ENCODE measurements at regions not wholly inside any gene's neighbourhood (a gene's known extent, or its start where the extent isn't known, plus 50 kb on each side); places are given as distances from the start of the nearest gene placed in this dataset.

DNA sequence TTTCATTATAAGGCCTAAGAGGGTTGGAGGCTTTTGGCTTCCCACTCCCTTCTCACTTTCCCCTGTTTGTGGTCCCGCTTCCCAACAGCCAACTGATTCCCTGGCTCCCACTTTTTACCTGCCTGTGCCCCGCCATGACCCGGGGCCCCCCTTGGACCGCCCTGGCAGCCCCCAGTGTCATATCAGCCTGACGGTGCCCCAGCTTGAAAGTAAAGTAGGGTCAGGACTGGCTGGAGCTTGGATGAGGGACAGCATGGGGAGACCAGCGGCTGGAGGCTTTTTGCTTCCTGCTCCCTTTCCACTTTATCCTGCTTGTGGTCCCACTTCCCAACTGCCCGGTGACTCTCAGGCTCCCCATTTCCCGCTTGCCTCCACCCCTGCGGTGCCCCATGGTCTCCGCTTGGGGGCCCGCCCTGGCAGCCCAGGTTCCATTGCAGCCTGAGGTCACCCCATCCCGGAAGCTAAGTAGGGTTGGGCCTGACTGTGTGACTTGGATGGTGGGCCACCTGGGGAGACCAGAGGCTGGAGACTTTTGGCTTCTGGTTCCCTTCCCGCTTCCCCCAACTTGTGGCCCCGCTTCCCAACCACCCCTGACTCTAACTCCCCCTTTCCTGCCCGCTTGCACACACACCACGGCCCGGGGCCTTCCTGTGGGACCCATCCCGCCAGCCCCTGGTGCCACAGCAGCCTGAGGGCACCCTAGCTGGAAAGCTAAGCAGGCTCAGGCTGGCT is 2274.7 kb downstream of the TP53TG3F start:
- no peaks in the 10 kb centered on the region for H3K36me3 ChIP-seq (ENCODE audit: control insufficient read depth in 4 of 4, insufficient read depth in 4 of 4, low read length in 4 of 4)
- ATAC-seq (ENCODE audit: insufficient read depth, low FRiP score), result no peak
- TF ChIP-seq, protein P1, sequence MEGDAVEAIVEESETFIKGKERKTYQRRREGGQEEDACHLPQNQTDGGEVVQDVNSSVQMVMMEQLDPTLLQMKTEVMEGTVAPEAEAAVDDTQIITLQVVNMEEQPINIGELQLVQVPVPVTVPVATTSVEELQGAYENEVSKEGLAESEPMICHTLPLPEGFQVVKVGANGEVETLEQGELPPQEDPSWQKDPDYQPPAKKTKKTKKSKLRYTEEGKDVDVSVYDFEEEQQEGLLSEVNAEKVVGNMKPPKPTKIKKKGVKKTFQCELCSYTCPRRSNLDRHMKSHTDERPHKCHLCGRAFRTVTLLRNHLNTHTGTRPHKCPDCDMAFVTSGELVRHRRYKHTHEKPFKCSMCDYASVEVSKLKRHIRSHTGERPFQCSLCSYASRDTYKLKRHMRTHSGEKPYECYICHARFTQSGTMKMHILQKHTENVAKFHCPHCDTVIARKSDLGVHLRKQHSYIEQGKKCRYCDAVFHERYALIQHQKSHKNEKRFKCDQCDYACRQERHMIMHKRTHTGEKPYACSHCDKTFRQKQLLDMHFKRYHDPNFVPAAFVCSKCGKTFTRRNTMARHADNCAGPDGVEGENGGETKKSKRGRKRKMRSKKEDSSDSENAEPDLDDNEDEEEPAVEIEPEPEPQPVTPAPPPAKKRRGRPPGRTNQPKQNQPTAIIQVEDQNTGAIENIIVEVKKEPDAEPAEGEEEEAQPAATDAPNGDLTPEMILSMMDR (IDR thresholded peaks at IDR 0.05; ENCODE audit: control extremely low read depth, extremely low read depth), result no peak
- no peak overlapping the region for H3K27ac ChIP-seq (ENCODE audit: low read depth in 1 of 2, low read length in 1 of 2)
- no peaks in the 10 kb centered on the region for H3K4me1 ChIP-seq (ENCODE audit: control insufficient read depth in 5 of 5, insufficient read depth in 5 of 5, low read length in 5 of 5)
- WGBS, 2 donors, result 74 to 80% methylated on average over 18 of the region's 18 CpGs
- H3K9ac ChIP-seq (ENCODE audit: insufficient read depth in 1 of 2, low read length in 2 of 2), result no peak overlapping the region
- DNase-seq, result no peak
- peaks cover 0 to 21% (median 10%) of the 10 kb centered on the region in 4 donors for H3K9me3 ChIP-seq (ENCODE audit: control insufficient read depth in 4 of 4, insufficient read depth in 3 of 4, low read length in 3 of 4)
- H3K4me3 ChIP-seq, result no peak overlapping the region
- no peaks in the 10 kb centered on the region for H3K27me3 ChIP-seq (ENCODE audit: control insufficient read depth in 3 of 3, insufficient read depth in 3 of 3, low read length in 2 of 3)

DNA sequence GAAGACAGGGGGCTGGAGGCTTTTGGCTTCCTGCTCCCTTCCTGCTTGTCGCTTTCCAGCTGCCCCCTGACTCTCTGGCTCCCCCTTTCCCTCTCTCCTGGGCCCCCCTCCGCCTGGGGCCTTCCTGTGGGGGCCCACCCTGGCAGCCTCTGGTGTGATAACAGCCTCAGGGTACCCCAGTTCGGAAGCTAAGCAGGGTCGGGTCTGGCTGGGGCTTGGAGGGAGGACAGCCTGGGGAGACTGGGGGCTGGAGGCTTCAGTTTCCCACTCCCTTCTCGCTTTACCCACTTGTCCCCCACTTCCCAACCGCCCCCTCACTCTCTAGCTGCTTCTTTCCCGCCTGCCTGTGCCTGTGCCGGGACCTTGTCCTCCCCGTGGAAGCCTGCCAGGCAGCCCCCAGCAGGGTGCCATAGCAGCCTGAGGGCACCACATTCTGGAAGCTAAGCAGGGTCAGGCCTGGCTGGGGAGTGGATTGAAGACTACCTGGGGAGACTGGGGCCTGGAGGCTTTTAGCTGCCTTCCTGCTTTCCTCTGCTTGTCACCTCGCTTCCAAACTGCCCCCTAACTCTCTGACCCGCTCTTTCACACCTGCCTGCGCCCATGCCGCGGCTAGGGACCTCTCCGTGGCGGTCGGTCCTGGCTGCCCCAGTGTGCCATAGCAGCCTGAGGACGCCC is 2275.5 kb downstream of the TP53TG3F start:
- Histone ChIP-seq H3K27me3 (ENCODE audit: control insufficient read depth in 3 of 3, insufficient read depth in 3 of 3, low read length in 2 of 3) (no peaks in the 10 kb centered on the region), H3K4me3 (no peak overlapping the region), H3K27ac (ENCODE audit: low read depth in 1 of 2, low read length in 1 of 2) (no peak overlapping the region), H3K4me1 (ENCODE audit: control insufficient read depth in 5 of 5, insufficient read depth in 5 of 5, low read length in 5 of 5) (no peaks in the 10 kb centered on the region), H3K9ac (ENCODE audit: insufficient read depth in 1 of 2, low read length in 2 of 2) (no peak overlapping the region), H3K9me3 (ENCODE audit: control insufficient read depth in 4 of 4, insufficient read depth in 3 of 4, low read length in 3 of 4) (peaks cover 0 to 24% (median 9%) of the 10 kb centered on the region in 4 donors), H3K36me3 (ENCODE audit: control insufficient read depth in 4 of 4, insufficient read depth in 4 of 4, low read length in 4 of 4) (no peaks in the 10 kb centered on the region)
- TF ChIP-seq, protein P1 (IDR thresholded peaks at IDR 0.05; ENCODE audit: control extremely low read depth, extremely low read depth), result no peak
- DNase-seq (no peak), ATAC-seq (ENCODE audit: insufficient read depth, low FRiP score) (no peak)
- 65 to 69% methylated on average over 18 of the region's 18 CpGs for WGBS, 2 donors

DNA sequence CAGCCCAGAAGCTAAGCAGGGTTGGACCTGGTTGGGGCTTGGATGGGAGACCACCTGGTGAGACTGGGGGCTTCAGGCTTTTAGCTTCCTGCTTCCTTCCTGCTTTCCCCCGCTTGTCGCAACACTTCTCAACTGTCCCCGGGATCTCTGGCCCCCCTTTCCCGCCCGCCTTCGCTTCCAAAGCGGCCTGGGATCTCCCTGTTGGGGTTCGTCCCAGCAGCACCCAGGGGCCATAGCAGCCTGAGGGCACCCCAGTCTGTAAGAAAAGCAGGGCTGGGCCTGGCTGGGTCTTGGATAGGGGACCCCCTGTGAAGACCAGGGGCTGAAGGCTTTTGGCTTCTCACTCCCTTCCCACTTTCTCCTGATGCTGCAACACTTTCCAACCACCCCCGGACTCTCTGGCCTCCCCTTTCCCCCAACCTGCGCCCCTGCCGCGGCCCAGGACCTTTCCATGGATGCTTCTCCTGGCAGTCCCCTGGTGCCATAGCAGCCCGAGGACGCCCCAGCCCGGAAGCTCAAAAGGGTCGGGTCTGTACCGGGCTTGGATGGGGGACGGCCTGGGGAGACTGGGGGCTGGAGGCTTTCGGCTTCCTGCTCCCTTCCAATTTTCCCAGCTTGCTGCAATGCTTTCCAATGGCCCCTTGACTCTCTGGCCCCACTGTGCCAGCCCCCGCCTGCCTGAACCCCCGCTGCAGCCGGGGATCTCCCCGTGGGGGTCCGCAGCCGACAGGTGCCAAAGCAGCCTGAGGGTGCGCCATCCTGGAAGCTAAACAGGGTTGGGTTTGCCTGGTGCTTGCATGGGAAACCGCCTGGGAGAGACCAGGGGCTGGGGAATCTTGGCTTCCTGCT is 2276.2 kb downstream of the TP53TG3F start:
- Histone ChIP-seq H3K27me3 (ENCODE audit: control insufficient read depth in 3 of 3, insufficient read depth in 3 of 3, low read length in 2 of 3) (no peaks in the 10 kb centered on the region), H3K4me3 (no peak overlapping the region), H3K4me1 (ENCODE audit: control insufficient read depth in 5 of 5, insufficient read depth in 5 of 5, low read length in 5 of 5) (no peaks in the 10 kb centered on the region), H3K36me3 (ENCODE audit: control insufficient read depth in 4 of 4, insufficient read depth in 4 of 4, low read length in 4 of 4) (no peaks in the 10 kb centered on the region), H3K9ac (ENCODE audit: insufficient read depth in 1 of 2, low read length in 2 of 2) (no peak overlapping the region), H3K9me3 (ENCODE audit: control insufficient read depth in 4 of 4, insufficient read depth in 3 of 4, low read length in 3 of 4) (peaks cover 0 to 27% (median 7%) of the 10 kb centered on the region in 4 donors), H3K27ac (ENCODE audit: low read depth in 1 of 2, low read length in 1 of 2) (no peak overlapping the region)
- TF ChIP-seq, protein P1 (IDR thresholded peaks at IDR 0.05; ENCODE audit: control extremely low read depth, extremely low read depth), result no peak
- ATAC-seq (ENCODE audit: insufficient read depth, low FRiP score), result no peak
- 87% methylated on average over 27 of the region's 27 CpGs for WGBS, 2 donors
- no peak for DNase-seq
